Upper lobe of left lung (tissue), 4 donors: ENCODE measurements at regions not wholly inside any gene's neighbourhood (a gene's known extent, or its start where the extent isn't known, plus 50 kb on each side); places are given as distances from the start of the nearest gene placed in this dataset.

Experiments used
- POLR2A ChIP-seq, 4 donors: fragments of 450-650 bp; IDR thresholded peaks; one replicate each; pipeline ENCODE4 v1.5.1; 2016 to 2017; ENCODE audit warnings: antibody characterized with exemption in 4 of 4, mild to moderate bottlenecking in 2 of 4
- TF ChIP-seq, protein P1 (sequence below), 6 experiments: fragments of 450-650 bp in 4 of 6; fragments of 200-600 bp in 2 of 6; sonication (generic) in 2 of 6; IDR thresholded peaks; one replicate each; pipeline ENCODE4 v1.5.1; 2016 to 2019; ENCODE audit warnings: antibody characterized with exemption in 6 of 6

DNA sequence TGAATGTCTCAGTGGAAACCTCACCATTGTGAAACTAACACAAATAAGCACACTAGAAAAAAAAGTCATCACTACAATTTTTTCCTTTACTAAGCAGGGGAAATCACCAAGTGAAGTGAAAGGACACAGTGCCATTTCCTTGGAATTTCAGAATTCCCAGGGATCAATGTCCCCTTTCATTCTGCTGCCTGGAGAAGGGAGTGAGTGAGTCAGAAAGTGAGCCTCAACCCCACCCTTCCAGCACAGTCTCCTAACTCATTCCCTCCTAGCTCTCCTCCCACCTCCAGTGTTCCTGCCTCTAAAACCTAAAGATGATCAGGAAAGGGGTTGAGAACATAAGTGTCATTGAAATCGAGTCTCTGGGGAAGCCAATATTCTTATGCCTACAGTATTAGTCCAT is 608.5 kb downstream of the RNF144A start:
- TF ChIP-seq, protein P1, sequence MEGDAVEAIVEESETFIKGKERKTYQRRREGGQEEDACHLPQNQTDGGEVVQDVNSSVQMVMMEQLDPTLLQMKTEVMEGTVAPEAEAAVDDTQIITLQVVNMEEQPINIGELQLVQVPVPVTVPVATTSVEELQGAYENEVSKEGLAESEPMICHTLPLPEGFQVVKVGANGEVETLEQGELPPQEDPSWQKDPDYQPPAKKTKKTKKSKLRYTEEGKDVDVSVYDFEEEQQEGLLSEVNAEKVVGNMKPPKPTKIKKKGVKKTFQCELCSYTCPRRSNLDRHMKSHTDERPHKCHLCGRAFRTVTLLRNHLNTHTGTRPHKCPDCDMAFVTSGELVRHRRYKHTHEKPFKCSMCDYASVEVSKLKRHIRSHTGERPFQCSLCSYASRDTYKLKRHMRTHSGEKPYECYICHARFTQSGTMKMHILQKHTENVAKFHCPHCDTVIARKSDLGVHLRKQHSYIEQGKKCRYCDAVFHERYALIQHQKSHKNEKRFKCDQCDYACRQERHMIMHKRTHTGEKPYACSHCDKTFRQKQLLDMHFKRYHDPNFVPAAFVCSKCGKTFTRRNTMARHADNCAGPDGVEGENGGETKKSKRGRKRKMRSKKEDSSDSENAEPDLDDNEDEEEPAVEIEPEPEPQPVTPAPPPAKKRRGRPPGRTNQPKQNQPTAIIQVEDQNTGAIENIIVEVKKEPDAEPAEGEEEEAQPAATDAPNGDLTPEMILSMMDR (IDR thresholded peaks at IDR 0.05), result no peak
- TF ChIP-seq POLR2A (IDR thresholded peaks at IDR 0.05), result no peak
